Muscle layer of duodenum (tissue), 2 donors: ENCODE measurements at regions not wholly inside any gene's neighbourhood (a gene's known extent, or its start where the extent isn't known, plus 50 kb on each side); places are given as distances from the start of the nearest gene placed in this dataset.

Experiments used
- H3K27ac ChIP-seq: one replicate; pipeline ENCODE4 v1.7.0; 2013; ENCODE audit warnings: mild to moderate bottlenecking, low read length
- H3K27me3 ChIP-seq: one replicate; pipeline ENCODE4 v1.7.0; 2013; ENCODE audit warnings: low read depth, mild to moderate bottlenecking, control low read depth, low read length
- H3K36me3 ChIP-seq, 2 donors: one replicate each; pipeline ENCODE4 v1.7.0; 2013; ENCODE audit warnings: low read length in 2 of 2, control low read depth in 1 of 2, mild to moderate bottlenecking in 1 of 2; ENCODE audit not compliant: insufficient read depth in 2 of 2, control insufficient read depth in 1 of 2
- H3K4me1 ChIP-seq, 2 donors: one replicate each; pipeline ENCODE4 v1.7.0; 2013; ENCODE audit warnings: low read length in 2 of 2, mild to moderate bottlenecking in 2 of 2, control low read depth in 1 of 2, moderate library complexity in 1 of 2; ENCODE audit not compliant: insufficient read depth in 2 of 2, control insufficient read depth in 1 of 2
- H3K4me3 ChIP-seq, 2 donors: one replicate each; pipeline ENCODE4 v1.7.0; 2013; ENCODE audit warnings: low read length in 2 of 2, low read depth in 1 of 2, mild to moderate bottlenecking in 1 of 2
- H3K9me3 ChIP-seq, 2 donors: one replicate each; pipeline ENCODE4 v1.7.0; 2013; ENCODE audit warnings: low read length in 2 of 2, control low read depth in 1 of 2, mild to moderate bottlenecking in 1 of 2; ENCODE audit not compliant: control insufficient read depth in 1 of 2
- donor health status: healthy.

DNA sequence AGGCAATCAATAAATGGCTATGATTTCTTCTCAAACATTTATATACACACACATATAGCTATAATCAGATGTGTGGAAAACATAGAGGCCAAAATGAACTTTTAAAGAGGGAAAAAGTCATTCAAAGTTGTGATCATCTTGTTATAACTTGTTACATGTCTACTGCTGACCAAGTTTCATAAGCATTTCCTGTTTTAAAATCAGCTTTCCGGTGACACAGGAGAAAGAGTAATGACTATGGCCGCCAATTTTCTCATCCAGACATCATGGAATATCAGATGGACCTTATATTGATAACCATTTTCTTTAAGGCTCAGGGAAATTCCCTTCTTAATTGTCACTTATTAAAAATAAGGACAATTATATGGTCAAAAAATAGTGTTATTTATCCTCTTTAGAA is 71.7 kb upstream of the AGTR1 start:
- no peak overlapping the region for H3K27ac ChIP-seq
- H3K27me3 ChIP-seq = no peaks in the 10 kb centered on the region
- no peak overlapping the region for H3K4me3 ChIP-seq
- H3K9me3 ChIP-seq = peaks cover 0 to 3% of the 10 kb centered on the region in 2 donors
- no peaks in the 10 kb centered on the region for H3K4me1 ChIP-seq
- no peaks in the 10 kb centered on the region for H3K36me3 ChIP-seq

- H3K4me1 ChIP-seq = no peaks in the 10 kb centered on the region
- H3K27me3 ChIP-seq = no peaks in the 10 kb centered on the region
- no peak overlapping the region for H3K4me3 ChIP-seq
- no peak overlapping the region for H3K27ac ChIP-seq
- peaks cover 0 to 7% of the 10 kb centered on the region in 2 donors for H3K9me3 ChIP-seq
- H3K36me3 ChIP-seq = no peaks in the 10 kb centered on the region
Measured at GRCh38 chr3:148629006-148629405, 68.7 kb upstream of the AGTR1 start.

- no peaks in the 10 kb centered on the region for H3K4me1 ChIP-seq
- no peak overlapping the region for H3K4me3 ChIP-seq
- no peaks in the 10 kb centered on the region for H3K36me3 ChIP-seq
- H3K27ac ChIP-seq = no peak overlapping the region
- no peaks in the 10 kb centered on the region for H3K27me3 ChIP-seq
- H3K9me3 ChIP-seq = peaks cover 0 to 7% of the 10 kb centered on the region in 2 donors
Measured at GRCh38 chr3:148631124-148631903, 66.4 kb upstream of the AGTR1 start.

GRCh38 chr3:148641722-148642121 is 56.0 kb upstream of the AGTR1 start:
- H3K9me3 ChIP-seq = no peaks in the 10 kb centered on the region
- H3K27ac ChIP-seq = no peak overlapping the region
- H3K4me3 ChIP-seq = no peak overlapping the region
- no peaks in the 10 kb centered on the region for H3K36me3 ChIP-seq
- no peaks in the 10 kb centered on the region for H3K4me1 ChIP-seq
- H3K27me3 ChIP-seq = no peaks in the 10 kb centered on the region

- no peaks in the 10 kb centered on the region for H3K9me3 ChIP-seq
- no peak overlapping the region for H3K4me3 ChIP-seq
- no peak overlapping the region for H3K27ac ChIP-seq
- H3K4me1 ChIP-seq = no peaks in the 10 kb centered on the region
- H3K27me3 ChIP-seq = no peaks in the 10 kb centered on the region
- H3K36me3 ChIP-seq = no peaks in the 10 kb centered on the region
Measured at GRCh38 chr3:148642214-148642613, 55.5 kb upstream of the AGTR1 start.

DNA sequence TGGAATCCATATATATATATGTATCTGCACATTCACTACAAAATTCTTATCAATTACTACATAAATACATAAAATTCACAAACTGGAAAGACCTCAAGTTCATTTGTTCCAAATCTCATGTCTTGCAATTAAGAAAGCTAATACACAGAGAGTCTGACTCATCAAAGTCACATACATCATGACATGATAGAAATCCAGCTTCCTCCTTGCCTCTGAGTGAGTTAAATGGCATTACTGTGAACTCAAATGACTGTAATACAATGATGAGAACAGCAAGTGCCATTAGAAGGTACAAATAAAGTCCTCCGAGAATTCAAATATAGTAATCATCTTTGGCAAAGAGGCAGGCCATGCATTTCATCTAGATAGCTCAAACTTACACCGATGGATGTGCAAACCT is 55.1 kb upstream of the AGTR1 start:
- Histone ChIP-seq H3K9me3 (no peaks in the 10 kb centered on the region), H3K27me3 (no peaks in the 10 kb centered on the region), H3K4me3 (no peak overlapping the region), H3K4me1 (no peaks in the 10 kb centered on the region), H3K27ac (no peak overlapping the region), H3K36me3 (no peaks in the 10 kb centered on the region)

- no peak overlapping the region for H3K4me3 ChIP-seq
- no peak overlapping the region for H3K27ac ChIP-seq
- H3K4me1 ChIP-seq = no peaks in the 10 kb centered on the region
- H3K9me3 ChIP-seq = no peaks in the 10 kb centered on the region
- H3K27me3 ChIP-seq = no peaks in the 10 kb centered on the region
- no peaks in the 10 kb centered on the region for H3K36me3 ChIP-seq
Measured at GRCh38 chr3:148643389-148643840, 54.3 kb upstream of the AGTR1 start.

DNA sequence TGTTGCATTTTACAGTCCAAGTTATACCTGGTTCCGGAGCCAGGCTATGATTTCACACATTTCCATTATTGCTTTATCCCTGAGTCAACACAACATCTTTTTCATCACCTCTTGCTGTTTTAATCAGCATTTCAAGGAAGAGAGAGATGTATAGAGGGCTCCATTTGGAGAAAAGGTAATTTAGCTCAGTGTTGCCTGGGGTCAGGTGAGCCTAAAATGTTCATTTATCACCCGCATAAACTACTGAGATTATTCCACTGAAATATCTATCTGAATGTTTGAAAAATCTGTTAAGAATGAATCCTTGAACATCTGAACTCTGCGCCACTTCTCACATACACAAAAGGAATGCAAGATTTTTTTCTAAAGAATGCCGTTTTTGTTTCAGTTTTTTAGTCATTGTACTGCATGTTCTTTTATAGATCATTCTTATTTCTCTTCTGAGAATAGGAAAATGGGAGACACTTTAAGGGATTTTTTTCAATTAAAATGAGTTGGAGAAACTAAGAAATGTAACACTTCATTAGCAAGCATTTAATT is 51.5 kb upstream of the AGTR1 start:
- Histone ChIP-seq H3K36me3 (no peaks in the 10 kb centered on the region), H3K4me1 (no peaks in the 10 kb centered on the region), H3K27me3 (no peaks in the 10 kb centered on the region), H3K27ac (no peak overlapping the region), H3K4me3 (no peak overlapping the region), H3K9me3 (no peaks in the 10 kb centered on the region)
